ENCODE measurements at regions not wholly inside any gene's neighbourhood (a gene's known extent, or its start where the extent isn't known, plus 50 kb on each side); places are given as distances from the start of the nearest gene placed in this dataset.

DNA sequence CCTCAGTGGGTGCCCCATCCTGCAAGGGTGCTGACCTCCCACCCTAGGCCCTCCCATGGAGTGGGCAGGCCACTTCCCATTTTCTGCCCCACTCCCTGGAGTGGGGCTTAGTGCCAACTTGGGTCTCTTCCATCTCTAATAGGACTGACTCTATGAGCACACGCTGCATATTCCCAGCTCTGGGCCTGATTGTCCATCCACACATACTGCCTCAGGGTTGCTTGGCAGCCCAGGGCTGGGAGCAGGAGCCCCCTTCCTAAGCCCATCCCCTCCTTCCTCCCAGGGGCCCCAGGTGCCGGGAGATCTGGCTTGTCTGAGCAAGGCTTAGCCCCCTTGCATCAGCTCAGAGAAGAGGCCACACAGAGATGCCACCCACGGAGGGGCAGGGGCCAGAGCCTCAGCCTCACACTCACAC, 55.1 kb downstream of the PJA1 start:
- DNase-seq: no peak

DNA sequence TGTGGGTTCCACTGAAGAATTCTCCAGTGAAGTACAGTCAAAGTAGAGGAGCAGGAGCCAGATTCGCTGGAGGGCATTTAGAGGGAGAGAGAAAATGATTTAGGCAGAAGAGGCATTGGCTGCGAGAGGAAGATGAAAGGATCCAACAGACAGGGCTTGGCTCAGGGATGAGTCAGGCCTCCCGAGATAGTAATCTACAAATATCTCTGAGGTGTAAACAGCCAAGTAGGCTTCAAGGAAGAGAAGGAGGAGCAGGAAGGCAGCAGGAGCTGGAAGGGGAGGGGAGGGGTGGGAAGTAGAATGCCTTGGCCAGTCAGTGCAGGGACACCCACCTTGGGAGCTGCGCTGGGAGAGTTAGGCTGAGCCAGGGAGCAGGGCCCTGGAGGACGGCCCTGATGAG, 55.5 kb downstream of the PJA1 start:
- no peak for DNase-seq

DNA sequence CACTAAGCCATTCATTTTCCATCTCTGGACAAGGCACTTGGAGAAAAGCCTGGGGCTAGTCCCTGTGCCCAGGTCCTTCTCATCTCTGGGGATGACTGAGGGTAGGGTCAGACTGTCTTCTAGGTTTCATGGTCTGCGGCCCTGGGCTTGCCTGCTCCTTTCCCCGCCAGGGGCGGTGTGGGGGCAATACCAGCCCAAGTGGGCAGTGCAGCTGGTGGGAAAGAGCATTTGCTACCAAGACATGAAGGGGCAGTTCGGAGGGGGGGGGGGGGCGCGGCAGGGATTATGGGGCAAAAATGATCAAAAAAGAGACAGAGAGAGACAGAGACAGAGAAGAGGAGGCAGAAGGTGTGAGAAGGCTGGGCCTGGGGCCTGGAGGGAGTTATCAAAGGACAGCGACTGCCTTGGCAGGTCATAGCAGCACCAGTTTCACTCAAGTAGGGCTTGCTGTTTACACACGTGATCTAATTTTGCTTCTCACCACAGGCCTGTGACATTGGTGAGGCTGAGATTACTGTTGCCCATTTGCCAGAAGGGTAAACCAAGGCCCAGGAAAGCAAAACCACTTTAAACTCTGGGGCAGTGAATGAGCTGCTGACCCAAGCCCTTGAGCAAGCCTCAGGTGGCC, 56.1 kb downstream of the PJA1 start:
- DNase-seq: no peak

DNA sequence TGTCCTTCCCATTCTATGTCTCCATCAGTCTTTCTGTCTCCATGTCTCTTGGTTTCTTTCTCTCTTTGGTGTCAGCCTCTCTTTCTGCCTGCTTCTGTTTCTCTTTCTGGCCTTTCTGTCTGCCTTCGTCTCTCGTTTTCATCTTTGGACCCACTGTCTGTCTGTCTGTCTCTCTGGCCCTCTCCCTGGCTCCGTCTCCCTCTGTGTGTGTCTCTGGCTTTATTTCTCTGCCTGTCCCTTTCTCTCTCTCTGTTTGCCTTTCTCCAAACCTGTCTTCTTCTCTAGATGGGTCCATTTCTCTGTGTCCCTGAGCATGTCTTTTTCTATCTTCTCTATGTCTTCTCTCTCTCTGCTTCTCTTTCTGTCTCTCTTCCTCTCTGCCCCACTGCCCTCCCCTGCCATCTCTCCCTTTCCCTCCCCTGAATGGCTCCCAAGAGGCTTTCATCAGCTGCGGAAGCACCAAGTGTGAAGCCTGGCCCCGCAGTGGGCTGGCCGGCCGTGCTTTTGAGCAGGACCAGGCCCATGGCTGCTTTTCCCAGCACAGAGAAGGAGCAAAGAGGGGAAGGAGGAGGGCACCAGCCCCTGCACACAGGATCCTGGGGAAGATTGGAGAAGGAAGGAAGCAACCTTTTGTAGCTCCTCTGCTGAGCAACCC, 57.4 kb downstream of the PJA1 start:
- no peak for DNase-seq

DNA sequence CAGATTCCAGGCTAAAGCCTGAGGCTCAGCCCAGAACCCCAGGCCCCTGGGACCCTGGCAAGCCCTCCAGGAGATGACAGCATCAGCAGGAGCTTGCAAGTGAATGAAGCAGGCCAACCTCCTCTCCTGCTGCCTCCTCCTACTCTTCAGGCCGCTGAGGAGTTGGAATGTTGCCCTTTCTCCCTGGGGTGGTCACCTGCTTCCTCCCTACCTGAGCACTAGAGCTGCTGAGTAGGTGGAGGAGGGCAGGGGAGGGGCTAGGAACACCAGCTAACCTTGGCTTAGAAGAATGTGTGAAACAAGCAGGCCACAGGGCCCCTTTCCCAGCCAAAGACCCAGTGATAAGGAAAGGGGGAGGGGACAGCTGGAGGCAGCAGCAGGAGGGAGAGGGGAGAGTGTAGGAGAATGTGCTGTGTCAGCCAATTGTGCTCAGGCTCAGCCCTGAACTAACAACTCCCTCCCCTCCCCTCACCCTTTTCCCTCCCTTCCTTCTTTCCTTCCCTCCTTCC, 58.0 kb downstream of the PJA1 start:
- no peak for DNase-seq

DNA sequence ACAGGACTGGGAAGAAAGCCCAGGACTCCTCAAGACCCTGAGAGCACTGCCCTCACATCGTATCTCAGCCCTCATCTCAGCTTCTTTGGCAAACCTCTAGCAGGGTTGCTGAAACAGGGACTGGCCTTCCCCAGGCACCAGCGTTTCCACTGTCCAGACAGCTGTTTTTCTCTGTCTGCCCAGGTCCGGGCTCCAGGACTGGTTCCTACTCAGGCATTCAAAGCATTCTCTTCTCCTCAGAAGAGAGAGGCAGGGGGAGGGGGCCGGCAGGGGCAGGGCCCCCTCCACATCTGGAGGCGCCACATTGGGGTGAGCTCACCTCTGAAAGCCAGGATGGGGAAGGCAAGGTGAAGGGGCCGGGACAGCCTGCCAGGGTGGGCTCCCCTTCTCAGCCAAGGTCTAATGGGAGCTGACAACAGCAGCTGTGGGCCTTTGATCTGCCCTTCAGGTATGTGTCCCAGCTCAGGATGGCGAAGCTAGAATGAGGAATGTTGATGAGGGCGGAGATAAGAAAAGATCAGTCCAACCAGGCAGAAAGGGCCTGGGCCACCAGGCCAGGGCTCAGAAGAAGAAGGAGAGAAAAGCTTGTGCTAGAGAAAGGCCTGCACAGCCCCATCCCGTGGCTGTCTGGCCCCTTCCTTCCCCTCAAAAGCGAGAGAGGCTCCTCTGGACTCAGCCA, 60.4 kb downstream of the PJA1 start:
- DNase-seq: no peak

DNA sequence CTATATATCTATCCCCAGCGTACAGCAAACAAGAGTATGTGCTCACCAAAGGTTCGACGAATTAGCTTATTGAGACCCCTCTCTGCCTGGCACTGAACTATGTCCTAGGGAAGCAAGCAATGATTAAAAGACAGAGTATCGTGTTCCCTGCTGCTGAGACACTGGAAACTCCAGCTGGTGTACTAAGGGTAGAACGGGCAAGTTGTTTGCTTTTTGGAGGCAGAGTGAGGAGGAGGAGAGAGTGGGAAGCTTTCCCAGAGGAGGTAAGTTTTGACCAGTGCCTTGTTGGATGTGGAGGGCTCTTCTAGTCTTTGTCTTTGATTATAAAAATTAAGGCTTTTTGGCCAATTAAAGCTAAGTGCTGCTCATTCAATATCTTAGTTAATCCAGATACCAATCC, 61.7 kb downstream of the PJA1 start:
- DNase-seq: no peak

DNA sequence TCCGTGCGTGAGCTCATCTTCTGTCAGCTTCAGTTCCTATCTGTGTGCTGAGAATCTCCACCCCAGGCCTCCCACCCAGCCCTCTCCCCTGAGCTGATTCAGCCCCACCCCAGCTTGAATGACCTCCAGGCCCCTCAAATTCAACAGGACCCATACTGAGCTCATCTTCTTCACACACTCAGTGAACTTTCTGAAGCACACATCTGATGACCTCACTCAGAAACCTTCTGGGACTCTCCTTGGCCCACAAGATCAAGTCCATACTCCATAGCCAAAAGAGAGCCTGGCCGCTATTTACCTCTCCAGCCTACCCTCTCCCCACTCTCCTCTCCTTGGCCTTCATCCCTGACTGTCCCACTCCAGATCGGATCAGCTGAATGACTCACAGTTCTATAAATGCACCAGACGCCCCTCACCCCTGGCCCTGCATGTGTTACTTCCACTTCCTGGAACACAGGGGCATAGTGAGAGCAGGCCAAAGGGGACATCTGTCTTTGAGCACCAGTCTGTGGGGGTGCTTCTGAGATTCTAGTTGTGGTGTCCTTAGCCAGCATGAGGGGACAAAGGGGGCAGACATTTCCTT, 62.5 kb downstream of the PJA1 start:
- DNase-seq: no peak

DNA sequence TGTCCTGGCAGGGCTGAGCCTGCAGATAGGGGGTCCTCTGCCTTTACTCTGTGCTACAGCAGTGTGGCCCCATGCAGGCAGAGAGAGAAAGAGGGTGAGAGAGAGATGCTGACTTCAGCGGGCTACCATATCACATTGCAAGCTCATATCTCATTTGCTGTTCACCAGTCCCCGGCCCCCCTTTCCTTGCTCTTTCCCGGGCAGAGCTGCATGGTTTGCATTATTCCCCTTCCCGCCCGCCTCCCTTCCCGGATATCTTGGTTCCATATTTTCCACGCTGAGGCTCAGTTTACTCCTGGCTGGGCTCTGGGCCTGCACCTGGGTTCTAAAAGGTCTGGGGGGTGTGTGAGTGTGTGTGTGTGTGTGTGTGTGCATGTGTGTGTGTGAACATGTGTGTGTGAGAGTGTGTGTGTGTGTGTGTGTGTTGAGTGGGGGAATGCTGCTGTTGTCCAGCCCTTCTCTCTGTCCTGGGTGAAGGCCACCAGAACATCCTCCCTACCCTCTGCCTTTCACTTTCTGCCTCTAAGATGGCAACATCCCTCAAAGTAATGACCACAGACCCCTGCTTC, 63.5 kb downstream of the PJA1 start:
- no peak for DNase-seq

DNA sequence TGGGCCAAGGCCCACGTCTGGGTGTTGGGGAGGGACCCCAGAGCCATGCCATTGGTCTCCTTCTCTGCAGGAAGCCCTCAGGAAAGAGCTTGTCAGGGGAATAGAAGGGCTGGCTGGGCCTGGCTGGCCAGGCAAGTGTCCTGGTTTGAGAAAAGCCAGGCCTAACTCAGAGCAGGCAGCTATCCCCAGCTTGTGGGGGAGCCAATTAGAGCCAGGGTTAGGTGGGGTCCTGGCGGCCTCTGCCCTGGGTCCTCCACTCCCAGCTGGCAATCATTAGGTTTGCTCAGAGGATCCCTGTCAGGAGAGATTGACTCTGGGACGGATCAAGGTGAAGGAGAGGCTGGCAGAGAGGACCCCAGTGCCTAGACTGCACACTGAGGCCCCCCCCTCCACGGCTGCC, 64.8 kb downstream of the PJA1 start:
- DNase-seq: no peak

DNA sequence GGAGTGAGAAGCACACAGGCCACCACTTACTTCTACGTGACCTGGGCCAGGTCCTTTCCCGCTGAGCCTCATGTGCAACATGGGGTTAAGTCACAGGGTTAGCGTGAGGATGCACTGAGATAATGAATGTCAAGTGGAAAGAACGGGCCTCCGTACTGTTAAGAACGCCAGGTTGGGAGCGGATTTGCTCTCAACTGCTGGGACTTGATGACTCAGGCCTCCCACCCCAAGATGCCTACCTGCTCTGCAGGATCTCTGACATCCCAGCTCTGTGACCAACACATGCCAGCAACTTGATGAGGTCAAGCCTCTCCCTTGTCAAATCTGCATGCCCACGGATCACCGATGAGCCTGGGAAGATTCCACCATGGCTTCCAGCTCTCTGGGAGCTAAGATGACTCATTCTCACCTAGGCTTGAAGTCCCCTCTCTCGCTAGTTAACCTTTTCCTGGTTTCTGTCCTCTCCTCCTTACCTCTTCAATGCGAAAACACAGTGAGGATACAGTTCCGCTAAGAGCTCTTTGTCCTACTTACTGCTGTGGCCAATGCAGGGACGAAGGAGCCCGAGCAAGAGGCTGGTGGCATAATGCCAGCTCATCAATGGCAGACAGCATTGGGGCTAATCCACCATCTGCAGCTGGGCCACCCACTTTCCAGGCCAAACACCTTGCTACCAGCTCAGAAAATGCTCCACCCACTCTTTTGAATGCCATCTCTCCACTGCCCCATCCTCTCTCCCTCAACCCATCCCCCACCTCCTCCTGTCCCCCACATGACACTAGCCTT, 67.6 kb downstream of the PJA1 start:
- no peak for DNase-seq

DNA sequence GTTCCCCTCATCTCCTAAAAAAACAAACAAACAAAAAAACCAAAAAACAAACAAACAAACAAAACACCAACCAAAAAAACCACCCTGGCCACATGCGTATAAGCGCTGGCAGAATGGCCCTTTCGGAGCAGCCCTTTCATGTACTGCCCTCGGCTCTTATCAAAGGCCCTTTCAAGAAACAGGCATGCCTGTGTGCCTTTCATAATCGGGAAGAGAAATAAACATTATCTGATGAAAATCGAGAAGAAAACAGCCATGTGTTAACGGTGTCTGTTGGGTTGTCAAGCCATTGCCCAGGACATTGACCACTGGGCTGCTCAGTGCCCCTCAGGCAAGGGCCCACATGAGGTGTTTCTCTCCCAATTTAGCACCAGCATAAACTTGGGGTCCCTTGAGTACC, 68.3 kb downstream of the PJA1 start:
- no peak for DNase-seq

DNA sequence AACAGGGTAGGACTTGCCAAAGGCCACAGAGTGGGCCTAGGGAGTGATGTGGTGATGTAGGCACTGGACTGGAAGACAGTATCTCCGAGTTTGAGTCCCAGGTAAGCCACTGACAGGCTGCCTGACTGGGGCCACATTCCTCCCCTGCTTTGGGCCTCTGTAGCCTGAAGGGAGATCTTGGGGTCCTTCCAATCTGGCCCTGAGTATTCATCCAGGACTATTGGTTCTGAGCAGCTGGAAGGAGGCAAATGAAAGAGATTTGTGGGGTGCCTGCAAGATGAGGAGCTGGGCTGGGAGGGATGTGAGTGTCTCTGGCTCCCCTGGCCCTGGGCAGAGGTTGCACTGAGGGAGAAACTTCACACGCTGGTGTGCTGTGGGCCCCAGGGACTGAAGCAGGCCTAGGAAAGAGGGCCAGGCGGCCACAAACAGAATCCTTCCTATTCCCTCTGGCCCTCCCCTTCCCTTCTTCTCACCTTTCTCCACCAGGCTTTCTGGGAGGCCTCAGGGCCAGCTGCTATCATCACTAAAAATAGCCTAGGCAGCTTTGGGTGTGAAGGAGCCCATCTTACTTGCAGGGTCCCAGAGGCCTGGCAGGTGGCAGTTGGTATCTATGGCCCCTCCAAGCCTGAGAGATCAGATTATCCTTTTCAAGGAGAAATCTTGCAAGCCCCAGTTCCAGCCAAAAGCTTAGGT, 70.1 kb downstream of the PJA1 start:
- DNase-seq: no peak

DNA sequence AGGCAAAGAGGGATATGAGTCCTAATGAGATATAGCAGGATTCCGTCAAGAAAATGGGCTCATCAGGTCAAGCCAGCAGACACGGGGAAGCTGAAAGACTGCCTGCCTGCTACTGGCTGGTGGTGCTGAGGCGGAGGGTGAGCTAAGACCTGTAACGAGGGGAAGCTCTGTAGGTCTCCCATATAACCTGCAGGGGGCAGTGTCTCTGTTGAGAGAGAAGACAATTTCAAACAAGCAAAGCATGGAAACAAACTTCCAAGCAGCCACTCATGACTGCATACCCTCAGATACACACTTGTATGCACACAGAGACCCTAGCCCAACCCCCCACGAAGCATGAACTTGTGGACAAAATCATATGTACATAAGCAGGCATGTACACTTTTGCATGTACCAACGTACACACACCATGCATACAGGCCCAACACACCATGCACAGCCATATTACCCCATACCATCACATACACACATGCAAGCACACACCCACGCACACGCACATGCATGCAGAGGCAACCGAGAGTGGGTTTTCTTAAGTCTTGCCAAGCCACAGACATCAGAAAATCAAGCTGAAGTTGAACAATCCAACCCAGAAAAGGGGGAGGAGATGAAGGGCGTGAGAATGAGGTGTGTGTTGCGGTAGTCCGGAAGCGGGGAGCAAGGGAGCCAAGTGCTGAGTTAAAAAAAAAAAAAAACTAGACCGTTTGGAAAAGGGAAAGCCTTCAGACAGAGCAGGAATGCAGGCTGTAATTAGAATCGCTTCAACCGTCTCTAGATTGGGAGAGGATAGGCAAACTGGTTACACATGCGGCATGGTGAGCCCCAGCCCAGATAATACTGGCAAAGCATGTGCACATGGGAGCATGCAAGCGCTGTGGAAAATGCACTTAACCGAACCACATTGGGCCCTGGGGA, 71.0 kb downstream of the PJA1 start:
- peak; percentile 37 for DNase-seq

DNA sequence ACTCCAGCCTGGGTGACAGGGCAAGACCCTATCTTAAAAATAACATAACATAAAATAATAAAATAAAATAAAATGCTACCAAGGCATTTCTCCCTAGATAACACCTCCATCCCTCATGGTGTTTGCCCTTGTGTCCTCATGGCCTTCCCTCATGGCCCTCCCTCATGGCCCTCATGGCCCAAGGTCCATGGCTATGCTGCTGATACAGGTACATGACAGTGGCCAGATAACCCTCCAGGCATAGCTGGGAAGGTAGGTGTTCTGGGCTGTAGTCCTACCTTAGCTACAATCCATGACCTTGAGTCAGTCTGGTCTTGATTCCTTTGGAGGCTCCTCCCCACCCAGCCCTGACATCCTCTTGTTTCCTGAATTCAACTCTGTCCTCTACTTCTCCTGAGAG, 75.2 kb downstream of the PJA1 start:
- DNase-seq: no peak

DNA sequence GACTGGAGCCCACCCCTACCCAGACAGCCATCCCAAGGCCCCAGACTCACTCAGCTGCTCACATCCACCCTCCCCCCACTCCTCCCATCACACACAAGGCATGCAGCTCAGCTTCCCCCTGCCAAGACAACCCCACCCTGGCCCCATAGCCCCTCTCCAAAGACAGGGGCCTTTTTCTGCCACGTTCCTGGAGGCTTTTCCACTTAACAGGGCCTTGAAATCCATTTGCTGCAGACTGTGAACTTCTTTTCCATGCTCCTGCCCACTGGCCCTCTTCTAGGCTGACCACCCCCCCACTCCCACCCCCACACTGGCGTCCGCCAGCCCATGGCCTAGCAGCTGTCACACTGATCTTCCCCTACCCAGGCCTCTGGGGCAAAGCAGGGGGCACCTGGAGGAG, 76.0 kb downstream of the PJA1 start:
- DNase-seq: no peak

DNA sequence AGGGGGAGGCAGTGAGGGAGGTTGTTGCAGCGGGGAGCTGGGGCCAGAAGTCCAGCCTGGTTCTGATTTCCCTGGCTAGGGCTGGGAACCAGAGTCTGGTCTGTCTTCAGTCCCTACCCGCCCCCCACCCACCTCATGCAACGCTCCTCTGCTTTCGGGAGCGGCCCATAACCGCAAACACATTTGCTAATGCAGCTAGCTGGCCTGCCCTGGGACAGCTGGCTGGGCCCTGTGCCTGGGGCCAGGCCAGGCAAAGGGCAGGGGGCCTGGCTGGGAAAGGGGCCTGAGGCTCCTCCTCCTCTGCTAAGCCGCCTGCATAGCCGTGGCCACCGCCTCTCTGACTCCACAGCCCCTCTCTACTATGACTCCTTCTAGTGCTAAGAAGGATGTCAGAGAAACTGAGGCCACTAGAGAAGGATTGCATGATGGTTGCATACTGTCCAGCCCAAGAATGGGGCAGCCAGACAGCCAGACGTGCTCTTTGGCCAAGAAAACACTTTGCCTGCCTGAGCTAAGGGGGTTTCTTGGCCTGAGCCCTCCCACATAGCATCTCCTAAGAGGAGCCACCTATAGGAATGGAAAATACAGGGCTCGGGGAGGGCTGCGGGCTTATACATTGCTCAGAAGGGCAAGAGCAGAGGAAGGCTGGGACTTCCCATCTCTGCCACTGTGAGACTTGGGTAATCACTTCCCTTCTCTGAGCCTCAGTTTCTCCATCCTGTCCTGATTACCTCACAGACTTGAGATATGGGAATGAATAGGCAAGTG, 76.9 kb downstream of the PJA1 start:
- DNase-seq: no peak

DNA sequence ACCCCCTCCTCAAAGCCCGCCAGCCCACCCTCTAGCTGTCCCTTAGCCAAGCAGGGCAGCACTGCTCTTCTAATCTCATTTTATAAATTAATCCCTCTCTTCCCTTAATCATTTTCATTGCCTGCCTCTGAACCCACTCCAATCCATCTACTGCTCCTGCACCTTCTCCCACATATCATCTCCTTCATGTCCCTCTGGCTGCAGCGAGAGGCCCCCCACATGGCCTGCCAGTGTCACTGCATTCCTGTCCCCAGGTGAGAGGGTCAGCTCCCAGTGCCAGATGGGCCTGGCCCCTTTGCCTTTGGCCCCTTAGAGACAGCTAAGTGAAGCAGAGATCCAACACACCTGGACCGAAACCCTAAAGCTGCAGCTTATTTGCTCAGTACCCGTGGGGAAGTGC, 79.4 kb downstream of the PJA1 start:
- DNase-seq: no peak

DNA sequence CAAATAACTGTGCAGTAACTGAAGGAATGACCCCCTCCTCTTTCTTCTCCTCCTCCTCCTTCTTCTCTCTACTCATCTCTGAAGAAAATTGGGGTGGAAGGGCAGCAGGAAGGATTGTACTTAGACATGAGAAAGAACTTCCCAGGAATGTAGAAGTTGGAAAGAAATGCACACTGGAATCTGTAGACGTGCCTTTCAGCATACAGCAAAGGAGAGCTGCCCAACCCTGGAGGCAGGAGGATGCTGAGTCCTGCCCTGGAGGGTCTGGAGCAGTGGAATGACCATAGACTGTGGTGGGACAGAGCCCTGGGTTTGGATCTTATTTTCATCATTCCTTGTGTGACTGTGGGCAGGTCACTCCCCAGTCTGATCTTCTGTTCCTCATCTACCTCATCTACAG, 80.1 kb downstream of the PJA1 start:
- no peak for DNase-seq

DNA sequence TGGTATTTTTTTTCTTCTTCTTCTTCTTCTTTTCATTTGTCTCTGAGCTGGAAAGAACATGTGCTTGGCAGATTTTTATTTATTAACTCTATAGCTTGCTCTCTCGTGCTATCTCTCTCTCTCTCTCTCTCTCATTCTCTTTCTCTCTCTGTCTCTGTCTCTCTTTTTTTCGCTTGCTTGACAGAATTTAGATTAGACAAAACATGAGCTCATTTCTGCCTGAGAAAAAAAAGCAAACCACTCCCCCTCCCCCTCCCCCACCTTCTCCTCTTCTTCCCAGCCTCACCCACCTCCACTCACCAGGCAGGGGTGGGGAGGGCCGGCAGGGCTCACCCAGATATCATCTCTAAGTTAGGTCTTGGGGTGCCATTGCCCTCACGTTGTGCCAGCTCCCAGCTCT, 81.5 kb downstream of the PJA1 start:
- DNase-seq: no peak

Data from CD4-positive, alpha-beta T cell treated with Interleukin-10 for 1 hour (primary cell).